ENCODE measurements at regions not wholly inside any gene's neighbourhood (a gene's known extent, or its start where the extent isn't known, plus 50 kb on each side); places are given as distances from the start of the nearest gene placed in this dataset.

- no TSS peak for BruUV-seq (replicated peaks)
- CTCF ChIA-PET = interaction anchor here (0.9 kb wide), 1 partner anchor 744 kb away, joined by 3 read pairs; no protein-coding TSS in a partner anchor
- intact Hi-C loops (cut with micrococcal nuclease; ENCODE audit: unreplicated experiment) = no loop called here
- H3K4me3 Mint-ChIP-seq (ENCODE audit: low read depth, unreplicated experiment) = no peak overlapping the region
- H3K9me3 Mint-ChIP-seq (ENCODE audit: low read depth, unreplicated experiment) = no peaks in the 10 kb centered on the region
- no peaks in the 10 kb centered on the region for H3K36me3 Mint-ChIP-seq (ENCODE audit: insufficient read depth, unreplicated experiment)
- no peak for DNase-seq
- H3K4me1 Mint-ChIP-seq (ENCODE audit: low read depth, unreplicated experiment) = no peaks in the 10 kb centered on the region
- no peak for TF ChIP-seq CTCF (IDR thresholded peaks at IDR 0.05; ENCODE audit: unreplicated experiment)
- H3K27ac Mint-ChIP-seq (ENCODE audit: unreplicated experiment) = no peak overlapping the region
- no peaks in the 10 kb centered on the region for H3K27me3 Mint-ChIP-seq (ENCODE audit: unreplicated experiment)
Measured at GRCh38 chr1:242735323-242735722, 210.8 kb upstream of the PLD5 start.

- Mint-ChIP-seq H3K4me3 (ENCODE audit: low read depth, unreplicated experiment) (no peak overlapping the region), H3K27ac (ENCODE audit: unreplicated experiment) (no peak overlapping the region), H3K27me3 (ENCODE audit: unreplicated experiment) (no peaks in the 10 kb centered on the region), H3K36me3 (ENCODE audit: insufficient read depth, unreplicated experiment) (no peaks in the 10 kb centered on the region), H3K9me3 (ENCODE audit: low read depth, unreplicated experiment) (no peaks in the 10 kb centered on the region), H3K4me1 (ENCODE audit: low read depth, unreplicated experiment) (no peaks in the 10 kb centered on the region)
- no peak for DNase-seq
- TF ChIP-seq CTCF (IDR thresholded peaks at IDR 0.05; ENCODE audit: unreplicated experiment) = no peak
- CTCF ChIA-PET = no interaction called here
- no TSS peak for BruUV-seq (replicated peaks)
- intact Hi-C loops (cut with micrococcal nuclease; ENCODE audit: unreplicated experiment) = no loop called here
Measured at GRCh38 chr1:242731446-242731845, 206.9 kb upstream of the PLD5 start.

GRCh38 chr1:242728696-242729095, 204.2 kb upstream of the PLD5 start:
- intact Hi-C loops (cut with micrococcal nuclease; ENCODE audit: unreplicated experiment) = no loop called here
- H3K36me3 Mint-ChIP-seq (ENCODE audit: insufficient read depth, unreplicated experiment) = no peaks in the 10 kb centered on the region
- CTCF ChIA-PET = no interaction called here
- no peak for DNase-seq
- no peak for TF ChIP-seq CTCF (IDR thresholded peaks at IDR 0.05; ENCODE audit: unreplicated experiment)
- no TSS peak for BruUV-seq (replicated peaks)
- H3K9me3 Mint-ChIP-seq (ENCODE audit: low read depth, unreplicated experiment) = peaks cover 2% of the 10 kb centered on the region
- peaks cover 14% of the 10 kb centered on the region for H3K27me3 Mint-ChIP-seq (ENCODE audit: unreplicated experiment)
- no peak overlapping the region for H3K4me3 Mint-ChIP-seq (ENCODE audit: low read depth, unreplicated experiment)
- no peak overlapping the region for H3K27ac Mint-ChIP-seq (ENCODE audit: unreplicated experiment)
- no peaks in the 10 kb centered on the region for H3K4me1 Mint-ChIP-seq (ENCODE audit: low read depth, unreplicated experiment)

GRCh38 chr1:242723044-242723716, 198.7 kb upstream of the PLD5 start:
- TF ChIP-seq CTCF (IDR thresholded peaks at IDR 0.05; ENCODE audit: unreplicated experiment) = no peak
- H3K4me1 Mint-ChIP-seq (ENCODE audit: low read depth, unreplicated experiment) = no peaks in the 10 kb centered on the region
- peaks cover 21% of the 10 kb centered on the region for H3K27me3 Mint-ChIP-seq (ENCODE audit: unreplicated experiment)
- peaks cover 9% of the 10 kb centered on the region for H3K9me3 Mint-ChIP-seq (ENCODE audit: low read depth, unreplicated experiment)
- no peak overlapping the region for H3K27ac Mint-ChIP-seq (ENCODE audit: unreplicated experiment)
- no peak overlapping the region for H3K4me3 Mint-ChIP-seq (ENCODE audit: low read depth, unreplicated experiment)
- DNase-seq = no peak
- intact Hi-C loops (cut with micrococcal nuclease; ENCODE audit: unreplicated experiment) = no loop called here
- BruUV-seq (replicated peaks) = no TSS peak
- CTCF ChIA-PET = no interaction called here
- H3K36me3 Mint-ChIP-seq (ENCODE audit: insufficient read depth, unreplicated experiment) = no peaks in the 10 kb centered on the region
